GM19438 (cell line): ENCODE measurements at regions not wholly inside any gene's neighbourhood (a gene's known extent, or its start where the extent isn't known, plus 50 kb on each side); places are given as distances from the start of the nearest gene placed in this dataset.
"Not testable (repeated sequence)": the region's sequence is repeated elsewhere in the genome, so short reads cannot be mapped to it uniquely, and the experiment has no call there.

Experiments
- ATAC-seq: cut with Tn5 transposase; IDR thresholded peaks from one replicate; pipeline ENCODE4 v1.9.1; 2021; ENCODE audit warnings: low read depth; ENCODE audit not compliant: unreplicated experiment

GRCh38 chr14:29982171-29982570 is 54.5 kb upstream of the PRKD1 start:
- ATAC-seq = no peak

DNA sequence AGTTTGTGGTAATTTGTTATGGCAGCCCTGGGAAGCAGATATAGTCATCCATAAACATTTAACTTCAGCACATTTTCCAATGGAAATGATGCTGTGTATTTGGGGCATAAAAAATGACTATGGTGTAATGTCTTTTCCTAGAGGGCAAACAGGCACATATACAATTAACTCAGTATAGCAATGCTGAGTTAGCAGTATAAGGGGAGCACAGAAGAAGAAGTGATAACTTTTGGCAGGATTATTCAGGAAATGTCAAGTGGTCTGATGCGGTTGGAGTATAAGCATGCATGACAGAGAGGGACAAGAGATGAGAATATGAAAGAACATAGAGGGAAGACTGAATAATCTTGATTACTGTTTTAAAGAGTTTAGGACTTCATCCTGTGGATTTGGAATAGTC is 55.3 kb upstream of the PRKD1 start:
- no peak for ATAC-seq

- ATAC-seq = not testable (repeated sequence)
Observed at GRCh38 chr14:29990344-29990857, 62.8 kb upstream of the PRKD1 start.

- ATAC-seq = no peak
Observed at GRCh38 chr14:29990993-29991392, 63.3 kb upstream of the PRKD1 start.

GRCh38 chr14:29993143-29993542 is 65.5 kb upstream of the PRKD1 start:
- no peak for ATAC-seq

GRCh38 chr14:29999013-29999539 is 71.4 kb upstream of the PRKD1 start:
- ATAC-seq = no peak

GRCh38 chr14:30002859-30003258 is 75.2 kb upstream of the PRKD1 start:
- ATAC-seq = no peak

GRCh38 chr14:30005114-30005808 is 77.6 kb upstream of the PRKD1 start:
- ATAC-seq = no peak

- ATAC-seq = no peak
Observed at GRCh38 chr14:30006695-30007094, 79.0 kb upstream of the PRKD1 start.

DNA sequence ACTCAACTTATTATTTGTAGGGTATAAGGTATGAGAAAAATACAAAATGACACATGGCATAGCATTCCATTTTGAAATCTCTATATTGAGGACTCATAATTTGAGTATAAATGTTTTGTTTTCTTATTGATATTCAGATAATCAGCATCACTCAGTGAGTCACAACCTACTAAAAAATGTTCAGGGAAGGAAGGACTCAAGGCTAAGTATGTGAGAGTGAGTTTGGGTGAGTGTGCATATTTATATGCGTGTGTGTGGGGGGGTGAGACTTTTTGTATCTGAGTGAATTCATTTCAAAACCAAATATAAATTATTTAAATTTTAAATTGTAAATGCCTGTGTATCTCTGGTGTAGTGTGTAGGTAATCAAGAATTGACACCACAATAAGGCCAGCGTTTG is 87.8 kb upstream of the PRKD1 start:
- ATAC-seq = no peak

- no peak for ATAC-seq
Observed at GRCh38 chr14:30016002-30016401, 88.4 kb upstream of the PRKD1 start.

GRCh38 chr14:30017370-30017993 is 89.8 kb upstream of the PRKD1 start:
- ATAC-seq = no peak

- ATAC-seq = no peak
Observed at GRCh38 chr14:30020271-30020670, 92.6 kb upstream of the PRKD1 start.

GRCh38 chr14:30020687-30021086 is 93.0 kb upstream of the PRKD1 start:
- no peak for ATAC-seq

DNA sequence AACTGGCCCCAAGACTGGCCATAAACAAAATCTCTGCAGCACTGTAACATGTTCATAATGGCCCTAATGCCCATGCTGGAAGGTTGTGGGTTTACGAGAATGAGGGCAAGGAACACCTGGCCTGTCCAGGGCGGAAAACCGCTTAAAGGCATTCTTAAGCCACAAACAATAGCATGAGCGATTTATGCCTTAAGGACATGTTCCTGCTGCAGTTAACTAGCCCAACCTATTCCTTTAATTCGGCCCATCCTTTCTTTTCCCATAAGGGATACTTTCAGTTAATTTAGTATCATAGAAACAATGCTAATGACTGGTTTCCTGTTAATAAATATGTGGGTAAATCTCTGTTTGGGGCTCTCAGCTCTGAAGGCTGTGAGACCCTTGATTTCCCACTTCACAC is 95.7 kb upstream of the PRKD1 start:
- not testable (repeated sequence) for ATAC-seq

DNA sequence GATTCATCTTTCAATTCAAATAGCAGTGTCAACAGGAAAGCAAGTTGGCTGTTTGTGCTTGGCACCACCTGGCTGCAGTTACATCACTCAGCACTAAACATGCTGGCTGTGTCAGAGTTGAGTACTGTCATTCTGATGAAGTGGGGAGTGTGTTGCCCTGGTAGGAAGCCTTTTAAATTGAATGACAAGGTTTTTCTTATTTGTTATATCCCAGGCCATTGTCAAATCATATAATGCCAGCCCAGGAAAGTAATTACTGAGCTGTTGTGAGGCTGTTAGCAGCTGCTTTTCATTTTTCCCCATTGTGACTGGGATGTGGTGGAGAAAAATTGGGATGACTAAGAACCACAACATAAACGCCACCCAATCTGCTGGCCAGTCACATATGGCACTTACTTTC is 106.5 kb upstream of the PRKD1 start:
- ATAC-seq = no peak

DNA sequence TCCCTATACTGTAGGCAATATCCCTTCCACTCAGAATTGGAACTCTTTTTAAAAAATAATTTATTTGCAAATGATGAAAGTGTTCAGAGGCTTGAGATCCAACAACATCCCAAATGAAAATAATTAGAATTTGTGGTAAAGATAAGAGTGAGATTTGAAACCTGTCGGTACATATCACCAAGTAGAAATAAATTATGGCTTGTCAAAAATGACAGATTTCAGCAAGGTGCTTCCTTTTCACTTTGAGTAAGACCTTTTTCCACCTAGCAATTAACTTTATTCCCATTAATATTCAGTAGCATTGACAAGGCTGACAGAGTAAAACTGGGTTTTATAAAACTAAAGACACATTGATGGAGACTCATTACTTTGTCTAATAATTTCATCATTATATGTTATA is 107.7 kb upstream of the PRKD1 start:
- no peak for ATAC-seq

GRCh38 chr14:30045720-30046119 is 118.1 kb upstream of the PRKD1 start:
- no peak for ATAC-seq

- no peak for ATAC-seq
Observed at GRCh38 chr14:30053103-30053502, 125.5 kb upstream of the PRKD1 start.

DNA sequence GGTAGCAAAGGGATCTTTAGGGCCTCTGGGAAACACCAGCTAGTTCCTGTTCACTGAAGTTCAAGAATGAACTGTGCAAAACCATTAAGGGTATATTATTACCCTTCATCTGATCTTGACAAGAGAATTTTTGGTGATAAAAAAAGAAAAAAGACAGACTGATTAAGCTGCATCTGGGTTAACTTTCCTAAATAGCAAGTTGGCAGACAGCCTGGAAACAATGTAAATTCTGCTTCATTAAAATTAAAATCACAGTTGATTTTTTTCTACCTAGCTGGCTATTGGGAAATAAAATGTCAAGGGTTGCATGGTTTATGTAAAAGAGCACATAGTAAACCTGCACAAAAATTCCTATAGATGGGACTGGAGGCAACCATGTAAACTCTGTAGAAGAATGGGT is 126.6 kb upstream of the PRKD1 start:
- no peak for ATAC-seq

GRCh38 chr14:30058401-30058800 is 130.8 kb upstream of the PRKD1 start:
- ATAC-seq = no peak

DNA sequence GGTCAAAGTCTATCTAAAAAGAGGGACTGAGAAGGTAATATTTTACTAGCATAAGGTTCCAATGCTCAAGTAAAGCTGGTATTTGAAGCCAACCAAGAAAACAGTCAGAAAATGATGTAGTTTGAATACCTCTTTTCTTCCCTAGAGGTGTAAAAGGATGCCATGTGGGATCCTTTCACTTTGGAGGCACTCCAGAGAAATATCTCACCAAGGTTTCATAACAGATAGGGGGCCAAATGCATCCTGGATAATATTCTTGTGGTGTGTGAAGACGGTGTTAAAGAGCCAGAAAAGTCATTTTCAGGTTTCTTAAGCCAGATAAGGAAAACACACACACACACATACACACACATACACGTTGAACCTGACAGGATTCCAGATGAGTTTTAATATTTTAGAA is 136.1 kb upstream of the PRKD1 start:
- ATAC-seq = no peak
